Astrocyte of the spinal cord (primary cell): ENCODE measurements at regions not wholly inside any gene's neighbourhood (a gene's known extent, or its start where the extent isn't known, plus 50 kb on each side); places are given as distances from the start of the nearest gene placed in this dataset.

Experiments used
- DNase-seq: peaks from one replicate; pipeline ENCODE4 v3.0.0; 2011; ENCODE audit warnings: low read depth, low spot score
- H3K4me3 ChIP-seq: 2 replicates; pipeline ENCODE4 v1.5.1; 2011; ENCODE audit warnings: low read depth, mild to moderate bottlenecking, low read length, moderate library complexity
- in situ Hi-C: cut with HindIII; loops from 2 replicates; pipeline ENCODE4 v1.10.0; 2017; ENCODE audit warnings: low sequenced_read_pairs
- TF ChIP-seq, protein P1 (sequence below): IDR thresholded peaks from 2 replicates; pipeline ENCODE4 v1.5.1; 2012; ENCODE audit warnings: low read depth, mild to moderate bottlenecking, low read length, inconsistent platforms

DNA sequence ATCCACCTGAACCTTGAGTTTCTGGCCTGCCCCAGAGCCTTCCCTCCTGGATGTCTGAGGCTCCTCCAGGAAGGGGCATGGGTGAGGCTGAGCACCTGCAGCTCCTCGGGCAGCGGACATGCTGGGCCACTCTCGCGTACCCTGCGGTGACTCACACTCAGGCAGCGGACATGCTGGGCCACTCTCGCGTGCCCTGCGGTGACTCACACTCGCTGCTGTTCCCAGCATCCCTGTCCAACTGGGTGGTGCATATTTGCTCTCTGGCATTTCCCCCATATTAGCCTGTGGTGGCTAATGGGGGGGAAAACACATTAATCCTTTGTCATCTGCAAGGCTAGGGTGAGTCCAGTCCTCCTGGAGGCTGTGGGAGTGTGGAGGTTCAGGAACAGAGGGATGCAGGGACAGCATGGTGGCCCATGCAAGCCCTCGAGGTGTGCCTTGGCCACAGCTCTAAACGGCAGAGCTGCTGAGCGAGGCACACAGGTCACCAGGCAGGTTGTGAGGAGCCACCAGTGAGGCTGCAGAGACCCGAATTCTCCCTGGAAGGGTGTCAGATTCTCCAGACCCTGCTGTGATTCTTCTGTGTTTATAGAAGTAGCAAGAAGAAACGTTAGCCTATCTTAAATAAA is 728.1 kb downstream of the BRD1 start:
- no peak overlapping the region for H3K4me3 ChIP-seq
- in situ Hi-C loops: no loop called here
- TF ChIP-seq, protein P1, sequence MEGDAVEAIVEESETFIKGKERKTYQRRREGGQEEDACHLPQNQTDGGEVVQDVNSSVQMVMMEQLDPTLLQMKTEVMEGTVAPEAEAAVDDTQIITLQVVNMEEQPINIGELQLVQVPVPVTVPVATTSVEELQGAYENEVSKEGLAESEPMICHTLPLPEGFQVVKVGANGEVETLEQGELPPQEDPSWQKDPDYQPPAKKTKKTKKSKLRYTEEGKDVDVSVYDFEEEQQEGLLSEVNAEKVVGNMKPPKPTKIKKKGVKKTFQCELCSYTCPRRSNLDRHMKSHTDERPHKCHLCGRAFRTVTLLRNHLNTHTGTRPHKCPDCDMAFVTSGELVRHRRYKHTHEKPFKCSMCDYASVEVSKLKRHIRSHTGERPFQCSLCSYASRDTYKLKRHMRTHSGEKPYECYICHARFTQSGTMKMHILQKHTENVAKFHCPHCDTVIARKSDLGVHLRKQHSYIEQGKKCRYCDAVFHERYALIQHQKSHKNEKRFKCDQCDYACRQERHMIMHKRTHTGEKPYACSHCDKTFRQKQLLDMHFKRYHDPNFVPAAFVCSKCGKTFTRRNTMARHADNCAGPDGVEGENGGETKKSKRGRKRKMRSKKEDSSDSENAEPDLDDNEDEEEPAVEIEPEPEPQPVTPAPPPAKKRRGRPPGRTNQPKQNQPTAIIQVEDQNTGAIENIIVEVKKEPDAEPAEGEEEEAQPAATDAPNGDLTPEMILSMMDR: no peak
- DNase-seq: no peak

DNA sequence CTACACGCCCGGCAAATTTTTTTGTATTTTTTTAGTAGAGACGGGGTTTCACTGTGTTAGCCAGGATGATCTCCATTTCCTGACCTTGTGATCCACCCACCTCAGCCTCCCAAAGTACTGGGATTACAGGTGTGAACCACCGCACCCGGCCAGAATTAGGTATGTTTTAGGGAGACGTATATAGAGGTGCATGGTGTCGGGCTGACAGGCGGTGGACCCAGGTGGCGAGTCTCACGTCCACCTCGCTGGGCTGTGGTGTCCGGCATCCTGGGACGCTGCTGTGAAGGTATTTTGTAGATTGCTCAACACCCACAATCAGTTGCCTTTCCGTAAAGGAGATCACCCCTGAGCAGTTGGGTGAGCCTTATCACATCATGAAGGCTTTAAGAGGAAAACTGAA is 728.6 kb downstream of the BRD1 start:
- H3K4me3 ChIP-seq: no peak overlapping the region
- TF ChIP-seq, protein P1: no peak
- in situ Hi-C loops: no loop called here
- DNase-seq: no peak

DNA sequence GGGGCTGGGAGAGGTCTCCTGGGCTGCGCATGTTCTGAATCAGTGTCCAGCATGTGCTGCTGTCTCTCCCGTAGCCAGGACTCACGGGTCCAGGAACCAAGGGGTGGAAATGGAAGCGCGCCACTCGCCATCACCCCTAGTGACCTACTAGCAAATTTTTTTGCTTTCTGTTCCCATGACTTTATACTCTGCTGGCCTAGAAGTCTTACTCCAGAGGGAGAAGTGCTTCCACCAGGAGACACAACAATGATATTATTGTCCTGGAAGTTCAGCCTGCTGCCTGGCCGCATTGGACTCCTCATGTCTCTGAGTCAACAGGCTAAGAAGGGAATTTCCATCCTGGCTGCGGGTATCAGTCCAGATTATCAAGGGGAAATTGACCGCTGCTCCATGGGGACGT is 729.7 kb downstream of the BRD1 start:
- H3K4me3 ChIP-seq: no peak overlapping the region
- DNase-seq: no peak
- in situ Hi-C loops: no loop called here
- TF ChIP-seq, protein P1: no peak

DNA sequence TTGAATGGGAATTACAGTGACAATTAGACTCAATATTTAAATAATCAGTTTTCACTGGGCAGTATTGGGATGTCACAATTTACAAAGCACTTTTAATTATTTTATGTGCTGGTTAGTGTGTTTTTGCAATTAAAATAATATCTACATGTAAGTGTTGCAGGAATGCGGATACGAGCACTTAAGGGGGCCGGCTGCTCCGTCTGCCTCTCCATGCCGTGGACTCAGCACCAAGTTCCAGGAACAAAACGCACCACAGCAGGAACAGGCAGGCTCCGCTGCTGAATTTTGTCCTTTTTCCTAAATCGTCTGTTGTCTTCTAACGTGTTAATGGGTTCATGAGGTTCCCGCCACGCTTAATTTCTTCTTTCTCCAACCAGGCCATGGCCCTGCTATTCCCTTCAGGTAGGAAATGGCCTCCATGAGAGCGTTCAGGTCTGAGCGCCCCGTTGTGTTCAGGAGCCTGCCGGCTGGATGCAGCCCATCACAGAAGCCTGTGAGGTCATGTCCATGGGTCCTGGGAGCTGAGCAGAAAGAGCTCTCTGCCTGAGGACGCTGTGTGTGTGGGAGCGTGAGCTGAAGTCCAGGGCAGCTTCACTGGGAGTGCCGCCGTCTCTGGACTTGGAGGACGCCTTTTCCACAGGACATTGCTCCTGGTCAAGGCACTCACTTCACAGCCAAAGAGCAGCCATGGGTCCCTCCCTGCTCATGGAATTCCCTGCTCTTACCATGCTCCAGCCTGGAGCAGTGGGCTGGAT is 730.3 kb downstream of the BRD1 start:
- H3K4me3 ChIP-seq: no peak overlapping the region
- DNase-seq: no peak
- in situ Hi-C loops: no loop called here
- TF ChIP-seq, protein P1: no peak

DNA sequence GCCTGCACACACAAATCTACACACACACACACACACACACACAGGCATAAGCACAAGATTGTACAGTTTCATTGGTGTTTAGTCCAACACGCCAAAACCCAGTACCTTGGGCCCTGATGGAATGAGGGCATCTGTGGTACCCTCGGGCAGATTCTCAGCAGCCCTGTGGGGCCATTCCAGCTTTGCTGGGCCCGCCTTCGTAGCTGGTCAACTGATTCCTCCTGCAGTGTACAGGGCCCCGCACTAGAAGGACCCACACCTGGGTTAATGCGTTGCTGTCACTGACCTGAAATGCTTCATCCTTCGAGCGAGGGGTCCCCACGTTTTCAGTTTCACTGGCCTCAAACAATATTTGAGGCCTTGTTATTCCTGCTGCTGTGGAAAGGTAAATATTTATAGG is 731.2 kb downstream of the BRD1 start:
- no peak overlapping the region for H3K4me3 ChIP-seq
- TF ChIP-seq, protein P1: no peak
- DNase-seq: no peak
- in situ Hi-C loops: no loop called here

DNA sequence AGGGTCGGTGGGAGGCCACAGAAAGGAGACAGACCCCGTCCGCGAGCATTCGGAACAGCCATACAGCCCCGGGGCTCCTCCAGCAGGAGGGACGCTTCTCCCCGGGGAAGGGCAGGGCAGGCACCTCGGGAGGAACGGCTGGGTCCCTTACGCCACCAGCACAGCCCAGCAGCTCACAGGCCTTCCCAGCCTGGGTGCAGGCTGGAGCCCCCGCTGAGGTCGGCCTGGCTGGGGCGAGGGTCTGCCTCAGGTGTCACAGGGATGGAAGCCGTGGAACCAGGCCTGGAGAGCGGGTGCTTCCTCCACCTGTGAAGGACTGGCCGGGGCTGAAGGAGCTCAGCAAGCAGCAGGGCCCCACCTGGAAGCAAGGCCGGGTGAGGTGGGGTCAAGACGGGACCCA is 732.3 kb downstream of the BRD1 start:
- no peak for DNase-seq
- in situ Hi-C loops: no loop called here
- TF ChIP-seq, protein P1: no peak
- no peak overlapping the region for H3K4me3 ChIP-seq
